ENCODE measurements at regions not wholly inside any gene's neighbourhood (a gene's known extent, or its start where the extent isn't known, plus 50 kb on each side); places are given as distances from the start of the nearest gene placed in this dataset.

DNA sequence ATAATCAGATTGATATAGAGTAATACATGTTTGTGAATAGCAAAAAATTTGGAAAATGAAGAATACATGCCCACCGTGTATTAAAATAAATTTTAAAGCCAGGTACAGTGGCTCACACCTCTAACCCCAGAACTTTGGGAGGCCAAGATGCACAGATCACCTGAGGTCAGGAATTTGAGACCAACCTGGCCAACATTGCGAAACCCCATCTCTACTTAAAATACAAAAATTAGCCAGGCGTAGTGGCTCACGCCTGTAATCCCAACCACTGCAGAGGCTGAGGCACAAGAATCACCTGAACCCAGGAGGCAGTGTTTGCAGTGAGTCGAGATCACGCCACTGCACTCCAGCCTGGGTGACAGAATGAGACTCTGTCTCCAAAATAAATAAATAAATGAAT is 266.3 kb downstream of the SI start:
- no peak for TF ChIP-seq POLR2A (IDR thresholded peaks at IDR 0.05)
- TF ChIP-seq, protein P1, sequence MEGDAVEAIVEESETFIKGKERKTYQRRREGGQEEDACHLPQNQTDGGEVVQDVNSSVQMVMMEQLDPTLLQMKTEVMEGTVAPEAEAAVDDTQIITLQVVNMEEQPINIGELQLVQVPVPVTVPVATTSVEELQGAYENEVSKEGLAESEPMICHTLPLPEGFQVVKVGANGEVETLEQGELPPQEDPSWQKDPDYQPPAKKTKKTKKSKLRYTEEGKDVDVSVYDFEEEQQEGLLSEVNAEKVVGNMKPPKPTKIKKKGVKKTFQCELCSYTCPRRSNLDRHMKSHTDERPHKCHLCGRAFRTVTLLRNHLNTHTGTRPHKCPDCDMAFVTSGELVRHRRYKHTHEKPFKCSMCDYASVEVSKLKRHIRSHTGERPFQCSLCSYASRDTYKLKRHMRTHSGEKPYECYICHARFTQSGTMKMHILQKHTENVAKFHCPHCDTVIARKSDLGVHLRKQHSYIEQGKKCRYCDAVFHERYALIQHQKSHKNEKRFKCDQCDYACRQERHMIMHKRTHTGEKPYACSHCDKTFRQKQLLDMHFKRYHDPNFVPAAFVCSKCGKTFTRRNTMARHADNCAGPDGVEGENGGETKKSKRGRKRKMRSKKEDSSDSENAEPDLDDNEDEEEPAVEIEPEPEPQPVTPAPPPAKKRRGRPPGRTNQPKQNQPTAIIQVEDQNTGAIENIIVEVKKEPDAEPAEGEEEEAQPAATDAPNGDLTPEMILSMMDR (IDR thresholded peaks at IDR 0.05) = no peak
- no peak for TF ChIP-seq POLR2AphosphoS5 (IDR thresholded peaks at IDR 0.05)
